IMR-90 (cell line): ENCODE measurements at regions not wholly inside any gene's neighbourhood (a gene's known extent, or its start where the extent isn't known, plus 50 kb on each side); places are given as distances from the start of the nearest gene placed in this dataset.

Experiments used
- ATAC-seq: fragments of 200-7000 bp; cut with Tn5 transposase; 2 replicates; pipeline ENCODE4 v1.9.1; 2020; ENCODE audit warnings: low read depth, mild to moderate bottlenecking, moderate library complexity
- BruUV-seq: library from RNA; stranded (reverse); fragments of 400-500 nt; replicated peaks from 2 replicates; lab custom pipeline; 2021; lab: Mats Ljungman, UMichigan
- CTCF ChIA-PET: fragments of 300-600 bp; formaldehyde crosslinking; extraction: SDS; loops from one replicate; lab custom pipeline; 2021; ENCODE audit warnings: antibody characterized with exemption; lab: Yijun Ruan, JAX
- POLR2A ChIA-PET: fragments of 300-600 bp; sonication (Branson Sonifier 250); formaldehyde crosslinking; loops from one replicate; lab custom pipeline; 2022; ENCODE audit warnings: antibody characterized with exemption; ENCODE audit not compliant: unreplicated experiment; lab: Charles Lee
- DNase-seq: peaks from one replicate; pipeline ENCODE4 v3.0.0; 2013
- H2AFZ ChIP-seq: replicated peaks from 2 replicates; pipeline ENCODE3; 2013; ENCODE audit warnings: low read length, mild to moderate bottlenecking; ENCODE audit not compliant: poor library complexity
- H2AK5ac ChIP-seq: 2 replicates; pipeline ENCODE4 v1.6.1; 2013; ENCODE audit warnings: low read depth, low read length, inconsistent platforms
- H2AK9ac ChIP-seq: replicated peaks from 2 replicates; pipeline ENCODE3; 2013; ENCODE audit warnings: mild to moderate bottlenecking, low read depth, low read length, moderate library complexity; ENCODE audit not compliant: poor library complexity
- H2BK120ac ChIP-seq: 2 replicates; pipeline ENCODE4 v1.6.1; 2013; ENCODE audit warnings: low read depth, low read length, inconsistent platforms
- H2BK15ac ChIP-seq: 3 replicates; pipeline ENCODE4 v1.6.1; 2013; ENCODE audit warnings: low read depth, low read length, inconsistent platforms
- H2BK20ac ChIP-seq: 2 replicates; pipeline ENCODE4 v1.6.1; 2013; ENCODE audit warnings: low read depth, mild to moderate bottlenecking, inconsistent platforms, low read length, moderate library complexity
- H2BK5ac ChIP-seq: 2 replicates; pipeline ENCODE4 v1.6.1; 2013; ENCODE audit warnings: mild to moderate bottlenecking, low read depth, low read length, inconsistent platforms; ENCODE audit not compliant: poor library complexity, severe bottlenecking
- H3K14ac ChIP-seq: replicated peaks from 2 replicates; pipeline ENCODE4 v1.6.1; 2013; ENCODE audit warnings: low read depth, low read length, inconsistent platforms
- H3K18ac ChIP-seq: 2 replicates; pipeline ENCODE4 v1.6.1; 2013; ENCODE audit warnings: low read depth, low read length, control low read depth
- H3K23ac ChIP-seq: 2 replicates; pipeline ENCODE4 v1.6.1; 2013; ENCODE audit warnings: low read depth, low read length, inconsistent platforms
- H3K27ac ChIP-seq: 2 replicates; pipeline ENCODE4 v1.5.1; 2013; ENCODE audit warnings: mild to moderate bottlenecking, control low read depth, low read length; ENCODE audit not compliant: insufficient read depth
- H3K27me3 ChIP-seq: 2 replicates; pipeline ENCODE4 v1.6.1; 2013; ENCODE audit warnings: low read length; ENCODE audit not compliant: control insufficient read depth, insufficient read depth
- H3K36me3 ChIP-seq: 2 replicates; pipeline ENCODE4 v1.6.1; 2013; ENCODE audit warnings: low read length, mixed read lengths; ENCODE audit not compliant: control insufficient read depth, insufficient read depth
- H3K4ac ChIP-seq: 2 replicates; pipeline ENCODE4 v1.6.1; 2013; ENCODE audit warnings: low read depth, low read length, inconsistent platforms
- H3K4me1 ChIP-seq: 2 replicates; pipeline ENCODE4 v1.6.1; 2013; ENCODE audit warnings: low read length, mixed read lengths; ENCODE audit not compliant: control insufficient read depth, insufficient read depth
- H3K4me2 ChIP-seq: 2 replicates; pipeline ENCODE4 v1.6.1; 2013; ENCODE audit warnings: low read depth, mild to moderate bottlenecking, control low read depth, low read length, moderate library complexity
- H3K4me3 ChIP-seq: 2 replicates; pipeline ENCODE4 v1.5.1; 2013; ENCODE audit warnings: low read depth, mild to moderate bottlenecking, control low read depth, low read length, moderate library complexity; ENCODE audit not compliant: insufficient read depth
- H3K56ac ChIP-seq: 2 replicates; pipeline ENCODE4 v1.6.1; 2013; ENCODE audit warnings: low read length, inconsistent platforms; ENCODE audit not compliant: insufficient read depth; ENCODE audit errors: extremely low read depth
- H3K79me1 ChIP-seq, 2 experiments: 2 replicates each; pipeline ENCODE4 v1.6.1; 2013; ENCODE audit warnings: low read length in 2 of 2, inconsistent platforms in 1 of 2, low read depth in 1 of 2
- H3K9ac ChIP-seq: 2 replicates; pipeline ENCODE4 v1.6.1; 2013; ENCODE audit warnings: low read depth, low read length, control low read depth
- H3K9me1 ChIP-seq: 2 replicates; pipeline ENCODE4 v1.6.1; 2013; ENCODE audit warnings: low read length, inconsistent platforms; ENCODE audit not compliant: insufficient read depth
- H3K9me3 ChIP-seq: 2 replicates; pipeline ENCODE4 v1.6.1; 2013; ENCODE audit warnings: low read length; ENCODE audit not compliant: control insufficient read depth, insufficient read depth
- H4K20me1 ChIP-seq: 2 replicates; pipeline ENCODE4 v1.6.1; 2013; ENCODE audit warnings: low read length, inconsistent platforms; ENCODE audit not compliant: insufficient read depth
- H4K5ac ChIP-seq: 2 replicates; pipeline ENCODE4 v1.6.1; 2013; ENCODE audit warnings: mild to moderate bottlenecking, low read depth, low read length, control low read depth
- H4K8ac ChIP-seq, 2 experiments: 2 replicates each; pipeline ENCODE4 v1.6.1; 2013; ENCODE audit warnings: low read depth in 2 of 2, low read length in 2 of 2, control low read depth in 1 of 2, inconsistent platforms in 1 of 2
- H4K91ac ChIP-seq: 2 replicates; pipeline ENCODE4 v1.6.1; 2013; ENCODE audit warnings: low read depth, low read length, inconsistent platforms; ENCODE audit not compliant: insufficient read depth
- CHD1 ChIP-seq: IDR thresholded peaks from 2 replicates; pipeline ENCODE4 v1.6.1; 2012; ENCODE audit warnings: low read depth, low read length, improper control_type of control experiment
- MXI1 ChIP-seq: IDR thresholded peaks from 2 replicates; pipeline ENCODE4 v1.6.1; 2012; ENCODE audit warnings: low read depth, mild to moderate bottlenecking, low read length, moderate library complexity, borderline replicate concordance
- RAD21 ChIP-seq: IDR thresholded peaks from 2 replicates; pipeline ENCODE4 v1.6.1; 2012; ENCODE audit warnings: low read length, improper control_type of control experiment
- RFX5 ChIP-seq: IDR thresholded peaks from 2 replicates; pipeline ENCODE4 v1.8.0; 2012; ENCODE audit warnings: low read depth, mild to moderate bottlenecking, low read length, moderate library complexity
- SMC3 ChIP-seq: fragments of 150-350 bp; IDR thresholded peaks from 2 replicates; pipeline ENCODE4 v1.6.1; 2016; ENCODE audit warnings: low read depth, mild to moderate bottlenecking, antibody characterized with exemption, low read length, moderate library complexity
- USF2 ChIP-seq: fragments of 150-350 bp; IDR thresholded peaks from 2 replicates; pipeline ENCODE4 v1.6.1; 2017; ENCODE audit warnings: mild to moderate bottlenecking, antibody characterized with exemption, low read length, low read depth
- WGBS, 2 experiments: methylation state at CpG; one replicate each; pipeline versions ENCODE4 v1.1.5 to v1.1.7; 2013; ENCODE audit warnings: missing lambda C conversion rate in 2 of 2; ENCODE audit not compliant: insufficient read length in 1 of 2; ENCODE audit errors: extremely low coverage in 2 of 2; 5-methylcytosine and 5-hydroxymethylcytosine counted together
- dilution Hi-C: fragments of 300-500 bp; cut with HindIII; formaldehyde crosslinking; loops from one replicate; pipeline ENCODE4 v1.14.3; 2018; ENCODE audit warnings: low sequenced_read_pairs; ENCODE audit not compliant: unreplicated experiment
- in situ Hi-C: fragments of 300-500 bp; cut with MboI; formaldehyde crosslinking; loops from 3 replicates; pipeline ENCODE4 v1.14.3; 2019; ENCODE audit warnings: low sequenced_read_pairs, inconsistent platforms, mixed read lengths
- intact Hi-C: fragments of 100-400 bp; cut with micrococcal nuclease; formaldehyde crosslinking; loops from 2 replicates; pipeline ENCODE4 v1.10.0; 2022

DNA sequence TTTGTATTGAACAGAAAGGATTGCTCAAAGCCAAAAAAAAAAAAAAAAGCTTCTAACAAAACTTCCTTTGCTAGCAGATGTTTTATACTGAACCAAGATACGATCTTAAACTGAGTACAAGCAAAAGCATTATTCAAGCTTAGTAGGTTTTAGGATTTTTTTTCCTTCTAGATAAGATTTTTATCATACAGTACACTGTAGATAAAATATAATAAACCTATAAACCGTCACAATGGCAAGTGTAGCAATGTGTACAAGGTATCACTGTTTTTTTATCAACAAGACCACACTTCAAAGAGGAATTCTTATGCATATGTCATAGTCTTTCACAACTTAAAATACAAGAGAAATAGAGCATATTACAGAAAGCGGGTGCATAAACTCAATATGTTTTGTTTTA lies 56.5 kb upstream of the TRPM3 start:
- H4K20me1 ChIP-seq = no peaks in the 10 kb centered on the region
- BruUV-seq = no TSS peak
- no peak overlapping the region for H3K23ac ChIP-seq
- no peak for TF ChIP-seq RFX5
- TF ChIP-seq RAD21 = no peak
- no peak for TF ChIP-seq SMC3
- TF ChIP-seq MXI1 = no peak
- TF ChIP-seq USF2 = no peak
- no peak for TF ChIP-seq CHD1
- H2BK20ac ChIP-seq = no peak overlapping the region
- no peak overlapping the region for H3K4me2 ChIP-seq
- H3K36me3 ChIP-seq = no peaks in the 10 kb centered on the region
- no peak overlapping the region for H3K27ac ChIP-seq
- no peak overlapping the region for H3K18ac ChIP-seq
- dilution Hi-C loops = no loop called here
- H4K91ac ChIP-seq = no peak overlapping the region
- H3K4me1 ChIP-seq = no peaks in the 10 kb centered on the region
- ChIA-PET CTCF (no interaction called here), POLR2A (no interaction called here)
- in situ Hi-C loops = no loop called here
- H3K9me3 ChIP-seq = no peaks in the 10 kb centered on the region
- H4K8ac ChIP-seq = no peak overlapping the region
- H3K56ac ChIP-seq = no peak overlapping the region
- no peak overlapping the region for H2AFZ ChIP-seq
- no peaks in the 10 kb centered on the region for H3K27me3 ChIP-seq
- H4K5ac ChIP-seq = no peak overlapping the region
- no peak overlapping the region for H3K4me3 ChIP-seq
- no peak for DNase-seq
- H2AK9ac ChIP-seq = no peak overlapping the region
- H3K79me1 ChIP-seq = no peaks in the 10 kb centered on the region
- intact Hi-C loops = no loop called here
- H2BK5ac ChIP-seq = no peak overlapping the region
- no peak overlapping the region for H2BK120ac ChIP-seq
- no peak for ATAC-seq
- H3K9me1 ChIP-seq = no peaks in the 10 kb centered on the region
- H3K4ac ChIP-seq = no peak overlapping the region
- H3K14ac ChIP-seq = no peak overlapping the region
- no peak overlapping the region for H2AK5ac ChIP-seq
- H3K9ac ChIP-seq = no peak overlapping the region
- H2BK15ac ChIP-seq = no peak overlapping the region
- WGBS, 2 experiments = no CpG with 5 or more reads among the region's 3 CpGs
